ENCODE measurements at regions not wholly inside any gene's neighbourhood (a gene's known extent, or its start where the extent isn't known, plus 50 kb on each side); places are given as distances from the start of the nearest gene placed in this dataset.
A peak's percentile ranks its signal among the peaks of the same experiment; 100 is the strongest.

GRCh38 chr15:85329561-85330422 lies 50.6 kb upstream of the AKAP13 start:
- H3K4me1 ChIP-seq, result peaks cover 23 to 37% (median 27%) of the 10 kb centered on the region in 4 donors
- peak in 1 of 2 donors; percentile 46 for ATAC-seq (ENCODE audit: low FRiP score in 2 of 2)
- no peaks in the 10 kb centered on the region for H3K36me3 ChIP-seq
- 17 to 24% methylated on average over 19 of the region's 19 CpGs for WGBS, 2 donors
- TF ChIP-seq CTCF (IDR thresholded peaks at IDR 0.05) (no peak), EP300 (IDR thresholded peaks at IDR 0.05) (no peak), POLR2A (IDR thresholded peaks at IDR 0.05) (peak in 1 of 4 donors; percentile 13)
- no peaks in the 10 kb centered on the region for H3K27me3 ChIP-seq
- no peaks in the 10 kb centered on the region for H3K9me3 ChIP-seq
- peak overlapping the region; percentile 28 to 51 (median 42) for H3K4me3 ChIP-seq
- peak in 1 of 2 donors; percentile 32 for DNase-seq
- H3K27ac ChIP-seq, result peak overlapping the region; percentile 87 to 96 (median 90)

Small RNA genes in the stretch of these regions (small RNA-seq; reads per million reads assigned to genes)
- gene RN7SL428P, result 0 reads per million in 4 donors

Measured in upper lobe of left lung (tissue), 6 donors.